MM.1S (cell line): ENCODE measurements at regions not wholly inside any gene's neighbourhood (a gene's known extent, or its start where the extent isn't known, plus 50 kb on each side); places are given as distances from the start of the nearest gene placed in this dataset.

Source experiments
- CTCF ChIP-seq: fragments of 300-600 bp; sonication (generic); IDR thresholded peaks from 2 replicates; pipeline ENCODE4 v1.5.1; 2016; ENCODE audit warnings: antibody characterized with exemption, low read length, mixed read lengths
- EZH2 ChIP-seq: fragments of 300-600 bp; sonication (generic); optimal IDR thresholded peaks from 2 replicates; pipeline ENCODE3; 2017; ENCODE audit warnings: low read depth, mild to moderate bottlenecking, antibody characterized with exemption, low read length, mixed read lengths

- TF ChIP-seq CTCF: no peak
- TF ChIP-seq EZH2: no peak
These were observed 1853.3 kb downstream of the EFNA5 start for GRCh38 chr5:105817416-105817815.
